ENCODE measurements at regions not wholly inside any gene's neighbourhood (a gene's known extent, or its start where the extent isn't known, plus 50 kb on each side); places are given as distances from the start of the nearest gene placed in this dataset.
A peak's percentile ranks its signal among the peaks of the same experiment; 100 is the strongest.

DNA sequence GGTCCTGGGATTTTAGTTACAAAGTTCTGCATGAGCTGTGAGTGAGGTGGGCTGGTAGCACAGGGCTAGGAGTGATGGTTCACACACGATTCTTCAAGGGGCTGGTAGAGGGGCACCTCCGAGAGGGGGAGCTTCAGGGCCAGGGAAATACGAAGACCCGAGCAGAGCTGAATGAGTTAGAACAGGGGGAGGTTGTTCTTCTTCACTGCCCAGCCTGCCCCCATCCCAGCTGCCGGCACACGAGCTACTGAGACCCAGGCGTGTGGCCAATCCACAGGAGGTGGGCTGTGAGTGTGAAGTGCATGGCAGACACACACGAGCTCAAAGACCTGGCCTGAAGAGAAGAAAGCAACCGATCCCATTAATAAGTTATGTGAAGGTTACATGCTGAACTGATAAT lies 256.2 kb upstream of the ZNF32 start:
- WGBS, 2 donors: 70 to 72% methylated on average over 9 of the region's 9 CpGs
- DNase-seq (ENCODE audit: low spot score in 2 of 2): no peak
- intact Hi-C loops (cut with DNase I; ENCODE audit: low total_unique reads): no loop called here
- TF ChIP-seq POLR2A (IDR thresholded peaks at IDR 0.05): no peak
- TF ChIP-seq CTCF (IDR thresholded peaks at IDR 0.05): no peak
- no peak overlapping the region for H3K4me3 ChIP-seq (ENCODE audit: low read depth, poor library complexity, severe bottlenecking)

DNA sequence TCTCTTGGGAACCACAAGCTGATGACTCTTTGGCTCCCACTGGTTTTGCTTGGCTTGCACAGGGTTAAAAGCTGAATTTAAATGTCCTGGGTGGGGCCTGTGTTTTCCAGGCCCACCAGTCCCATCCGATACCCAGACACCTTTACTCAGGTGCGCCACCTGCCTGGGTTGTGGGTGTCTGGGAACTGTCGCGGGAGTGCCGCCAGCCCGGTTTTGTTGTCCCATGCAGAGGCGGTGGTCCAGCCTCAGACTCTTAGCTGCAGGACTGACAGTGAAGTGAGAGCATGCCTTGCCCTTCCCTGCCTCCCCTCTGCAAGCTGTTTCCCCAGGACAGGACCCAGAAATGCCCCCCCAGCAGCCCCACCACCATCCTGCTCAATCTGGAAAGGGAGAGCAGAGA lies 255.6 kb upstream of the ZNF32 start:
- 92 to 94% methylated on average over 7 of the region's 7 CpGs for WGBS, 2 donors
- no peak overlapping the region for H3K4me3 ChIP-seq (ENCODE audit: low read depth, poor library complexity, severe bottlenecking)
- peak in 1 of 2 donors; percentile 78 for DNase-seq (ENCODE audit: low spot score in 2 of 2)
- intact Hi-C loops (cut with DNase I; ENCODE audit: low total_unique reads): no loop called here
- TF ChIP-seq CTCF (IDR thresholded peaks at IDR 0.05): no peak
- TF ChIP-seq POLR2A (IDR thresholded peaks at IDR 0.05): no peak

- intact Hi-C loops (cut with DNase I; ENCODE audit: low total_unique reads): no loop called here
- WGBS, 2 donors: 78 to 87% methylated on average over 5 of the region's 7 CpGs
- DNase-seq (ENCODE audit: low spot score in 2 of 2): peak in 1 of 2 donors; percentile 79
- no peak overlapping the region for H3K4me3 ChIP-seq (ENCODE audit: low read depth, poor library complexity, severe bottlenecking)
- TF ChIP-seq CTCF (IDR thresholded peaks at IDR 0.05) (no peak), POLR2A (IDR thresholded peaks at IDR 0.05) (no peak)
Observed at GRCh38 chr10:43903451-43903850, 254.8 kb upstream of the ZNF32 start.

DNA sequence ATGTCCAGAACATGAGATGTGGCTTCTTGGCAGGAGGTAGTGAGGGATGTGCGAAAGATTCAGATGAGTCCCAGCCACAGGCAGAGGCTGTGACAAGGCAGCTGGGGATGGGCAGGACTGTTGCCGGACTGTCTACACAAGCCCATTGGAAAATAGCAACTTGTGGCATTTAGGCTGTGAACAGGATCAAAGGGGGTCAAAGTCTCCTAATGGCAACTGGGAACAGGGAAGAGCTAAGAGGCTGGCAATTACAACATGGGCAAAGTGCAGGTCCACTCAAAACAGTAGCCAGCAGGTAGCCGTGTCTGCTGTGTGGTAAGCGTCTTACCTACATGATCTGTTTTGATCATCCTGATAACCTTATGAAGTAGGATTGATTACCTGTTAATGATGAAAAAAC lies 254.2 kb upstream of the ZNF32 start:
- intact Hi-C loops (cut with DNase I; ENCODE audit: low total_unique reads): no loop called here
- 87 to 98% methylated on average over 4 of the region's 4 CpGs for WGBS, 2 donors
- DNase-seq (ENCODE audit: low spot score in 2 of 2): no peak
- H3K4me3 ChIP-seq (ENCODE audit: low read depth, poor library complexity, severe bottlenecking): no peak overlapping the region
- TF ChIP-seq CTCF (IDR thresholded peaks at IDR 0.05) (no peak), POLR2A (IDR thresholded peaks at IDR 0.05) (no peak)

- TF ChIP-seq CTCF (IDR thresholded peaks at IDR 0.05) (no peak), POLR2A (IDR thresholded peaks at IDR 0.05) (no peak)
- peak in 1 of 2 donors; percentile 70 for DNase-seq (ENCODE audit: low spot score in 2 of 2)
- intact Hi-C loops (cut with DNase I; ENCODE audit: low total_unique reads): no loop called here
- 80 to 81% methylated on average over 9 of the region's 9 CpGs for WGBS, 2 donors
- H3K4me3 ChIP-seq (ENCODE audit: low read depth, poor library complexity, severe bottlenecking): no peak overlapping the region
Observed at GRCh38 chr10:43901744-43902504, 253.2 kb upstream of the ZNF32 start.

- no peak overlapping the region for H3K4me3 ChIP-seq (ENCODE audit: low read depth, poor library complexity, severe bottlenecking)
- TF ChIP-seq CTCF (IDR thresholded peaks at IDR 0.05) (no peak), POLR2A (IDR thresholded peaks at IDR 0.05) (no peak)
- intact Hi-C loops (cut with DNase I; ENCODE audit: low total_unique reads): no loop called here
- 92 to 93% methylated on average over 3 of the region's 3 CpGs for WGBS, 2 donors
- DNase-seq (ENCODE audit: low spot score in 2 of 2): no peak
Observed at GRCh38 chr10:43901302-43901701, 252.6 kb upstream of the ZNF32 start.
